PC-9 (cell line): ENCODE measurements at regions not wholly inside any gene's neighbourhood (a gene's known extent, or its start where the extent isn't known, plus 50 kb on each side); places are given as distances from the start of the nearest gene placed in this dataset.

Experiments
- EZH2 ChIP-seq: fragments of 200-600 bp; sonication (generic); IDR thresholded peaks from 2 replicates; pipeline ENCODE4 v1.8.0; 2017; ENCODE audit warnings: antibody characterized with exemption, low read depth
- TF ChIP-seq, protein P1 (sequence below): fragments of 200-600 bp; sonication (generic); conservative IDR thresholded peaks from 2 replicates; pipeline ENCODE4 v1.6.1; 2017; ENCODE audit warnings: mixed run types, antibody characterized with exemption, mild to moderate bottlenecking, moderate library complexity

DNA sequence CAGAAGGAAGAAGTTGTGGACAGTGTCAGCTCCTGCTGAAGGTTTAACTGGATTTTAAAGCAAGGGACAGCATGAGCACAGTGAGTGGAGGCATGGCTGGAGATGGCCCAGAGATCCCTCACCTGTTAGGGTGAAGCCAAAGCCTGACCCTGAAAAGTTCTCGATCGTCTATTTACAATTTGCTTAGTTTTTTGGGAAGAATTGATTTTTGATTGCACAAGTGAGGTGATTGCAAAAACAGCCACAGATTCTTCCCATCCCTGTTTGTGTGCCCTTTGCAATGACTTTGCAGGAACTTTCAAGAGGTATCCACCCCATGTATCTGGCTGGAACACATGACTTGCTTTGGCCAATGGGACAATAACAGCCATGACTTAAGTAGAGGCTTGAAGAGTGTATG lies 170.1 kb downstream of the TFAP2C start:
- TF ChIP-seq, protein P1, sequence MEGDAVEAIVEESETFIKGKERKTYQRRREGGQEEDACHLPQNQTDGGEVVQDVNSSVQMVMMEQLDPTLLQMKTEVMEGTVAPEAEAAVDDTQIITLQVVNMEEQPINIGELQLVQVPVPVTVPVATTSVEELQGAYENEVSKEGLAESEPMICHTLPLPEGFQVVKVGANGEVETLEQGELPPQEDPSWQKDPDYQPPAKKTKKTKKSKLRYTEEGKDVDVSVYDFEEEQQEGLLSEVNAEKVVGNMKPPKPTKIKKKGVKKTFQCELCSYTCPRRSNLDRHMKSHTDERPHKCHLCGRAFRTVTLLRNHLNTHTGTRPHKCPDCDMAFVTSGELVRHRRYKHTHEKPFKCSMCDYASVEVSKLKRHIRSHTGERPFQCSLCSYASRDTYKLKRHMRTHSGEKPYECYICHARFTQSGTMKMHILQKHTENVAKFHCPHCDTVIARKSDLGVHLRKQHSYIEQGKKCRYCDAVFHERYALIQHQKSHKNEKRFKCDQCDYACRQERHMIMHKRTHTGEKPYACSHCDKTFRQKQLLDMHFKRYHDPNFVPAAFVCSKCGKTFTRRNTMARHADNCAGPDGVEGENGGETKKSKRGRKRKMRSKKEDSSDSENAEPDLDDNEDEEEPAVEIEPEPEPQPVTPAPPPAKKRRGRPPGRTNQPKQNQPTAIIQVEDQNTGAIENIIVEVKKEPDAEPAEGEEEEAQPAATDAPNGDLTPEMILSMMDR: no peak
- no peak for TF ChIP-seq EZH2
